ENCODE measurements at regions not wholly inside any gene's neighbourhood (a gene's known extent, or its start where the extent isn't known, plus 50 kb on each side); places are given as distances from the start of the nearest gene placed in this dataset.

DNA sequence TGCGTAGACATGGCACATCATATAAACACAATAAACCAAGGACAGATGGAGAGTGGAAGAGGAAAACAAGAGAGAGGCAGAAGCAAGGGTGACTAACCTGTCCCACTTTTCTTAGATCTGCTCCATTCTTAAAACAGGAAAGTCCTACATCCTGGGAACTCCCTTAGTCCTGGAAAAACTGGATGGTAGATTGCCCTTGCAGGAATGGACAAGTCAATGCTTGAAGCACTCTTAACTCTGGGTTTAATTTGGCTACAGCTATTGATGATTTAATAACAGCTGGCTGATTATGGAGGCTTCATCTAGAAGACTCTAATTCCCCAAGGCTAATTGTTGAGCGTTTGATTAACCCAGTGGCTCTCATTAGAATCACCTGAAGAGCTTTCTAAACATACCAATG lies 258.8 kb downstream of the MIAT start:
- TF ChIP-seq SIX5 (IDR thresholded peaks at IDR 0.05; ENCODE audit: low read depth, low read length) (no peak), POU5F1 (IDR thresholded peaks at IDR 0.05; ENCODE audit: low read depth, low read length) (no peak)

More for the DNA sequence above, 258.8 kb downstream of the MIAT start:
- Histone ChIP-seq H3K4me1 (replicated peaks in 1 of 4; ENCODE audit: control insufficient read depth in 3 of 4, insufficient read depth in 4 of 4, low read length in 3 of 4) (peaks cover 2 to 7% (median 4%) of the 10 kb centered on the region in 4 experiments; a peak in 4 of 7 replicates), H2BK120ac (replicated peaks; ENCODE audit: low read depth, low read length) (no peak overlapping the region), H3K4me2 (ENCODE audit: insufficient read depth in 1 of 2, low read depth in 2 of 2, low read length in 2 of 2) (no peak overlapping the region), H3K4me3 (ENCODE audit: extremely low read depth in 1 of 4, insufficient read depth in 2 of 4, low read depth in 3 of 4, low read length in 4 of 4) (no peak overlapping the region), H2BK20ac (ENCODE audit: low read length) (no peak overlapping the region), H3K36me3 (ENCODE audit: control insufficient read depth in 2 of 4, insufficient read depth in 4 of 4, low read length in 3 of 4) (no peaks in the 10 kb centered on the region), H2BK12ac (ENCODE audit: low read depth, low read length) (no peak overlapping the region), H2BK15ac (ENCODE audit: low read length) (no peak overlapping the region), H3K27me3 (replicated peaks in 1 of 4; ENCODE audit: control insufficient read depth in 3 of 4, extremely low read depth in 1 of 4, insufficient read depth in 3 of 4, low read length in 3 of 4) (peaks cover 0 to 4% (median 0%) of the 10 kb centered on the region in 4 experiments; a peak in 1 of 7 replicates), H3K79me2 (ENCODE audit: control insufficient read depth in 1 of 2, insufficient read depth in 2 of 2, low read length in 2 of 2) (no peaks in the 10 kb centered on the region), H2AFZ (ENCODE audit: low read length) (no peak overlapping the region), H3K23me2 (ENCODE audit: low read depth, low read length) (no peaks in the 10 kb centered on the region), H2AK5ac (ENCODE audit: low read depth, low read length) (no peak overlapping the region), H3K27ac (ENCODE audit: low read depth, low read length) (no peak overlapping the region), H3K9ac (replicated peaks in 1 of 4; ENCODE audit: extremely low read depth in 1 of 4, low read depth in 3 of 4, low read length in 3 of 4) (no peak overlapping the region), H4K8ac (ENCODE audit: extremely low read depth, insufficient read depth, low read length) (no peak overlapping the region), H3K9me3 (ENCODE audit: insufficient read depth in 2 of 2, low read depth in 1 of 2, low read length in 1 of 2) (no peaks in the 10 kb centered on the region), H4K20me1 (replicated peaks in 1 of 2; ENCODE audit: control insufficient read depth in 1 of 2, insufficient read depth in 2 of 2, low read length in 2 of 2) (no peaks in the 10 kb centered on the region), H3K4ac (replicated peaks; ENCODE audit: insufficient read length, low read depth, low read length) (no peak overlapping the region), H4K91ac (replicated peaks; ENCODE audit: insufficient read length, low read length) (no peak overlapping the region), H3K56ac (replicated peaks; ENCODE audit: insufficient read length, low read depth, low read length) (no peak overlapping the region), H4K5ac (ENCODE audit: insufficient read length, low read depth, low read length) (no peak overlapping the region), H2BK5ac (ENCODE audit: low read depth, low read length) (no peak overlapping the region), H3K79me1 (ENCODE audit: low read depth, low read length) (no peaks in the 10 kb centered on the region), H3K23ac (ENCODE audit: insufficient read length) (no peak overlapping the region), H3K18ac (ENCODE audit: extremely low read depth, low read length) (no peak overlapping the region), H3K14ac (ENCODE audit: insufficient read length) (no peak overlapping the region)
- FAIRE-seq = no peak
- no peak for DNase-seq (ENCODE audit: low read depth in 1 of 2, low spot score in 2 of 2)
- WGBS, 2 experiments (ENCODE audit: extremely low coverage in 1 of 2, insufficient coverage in 1 of 2, insufficient read length in 1 of 2, insufficient replicate concordance in 2 of 2, low coverage in 1 of 2, low lambda C conversion rate in 2 of 2, missing lambda C conversion rate in 1 of 2) = 82% methylated on average over 2 of the region's 2 CpGs; no CpG with 5 or more reads in 1 of the 2 experiments
- CTCF ChIA-PET (ENCODE audit: partially characterized antibody) = interaction anchor here (0.6 to 1.1 kb wide), 2 partner anchors 12 to 50 kb away, joined by 3 read pairs; no protein-coding TSS in a partner anchor
- POLR2A ChIA-PET (ENCODE audit: partially characterized antibody) = no interaction called here

Measured in H1 (cell line).